Lower leg skin (tissue), 4 donors: ENCODE measurements at regions not wholly inside any gene's neighbourhood (a gene's known extent, or its start where the extent isn't known, plus 50 kb on each side); places are given as distances from the start of the nearest gene placed in this dataset.
"Not testable (repeated sequence)": the region's sequence is repeated elsewhere in the genome, so short reads cannot be mapped to it uniquely, and the experiment has no call there.

Experiments used
- DNase-seq, 2 donors: peaks; one replicate each; pipeline ENCODE4 v3.0.0-alpha.2; 2019; ENCODE audit warnings: low spot score in 2 of 2
- H3K4me3 ChIP-seq: fragments of 200-600 bp; sonication (generic); 2 replicates; pipeline ENCODE4 v1.5.1; 2017; ENCODE audit warnings: mild to moderate bottlenecking, low read depth; ENCODE audit not compliant: poor library complexity, severe bottlenecking
- CTCF ChIP-seq, 3 donors: fragments of 450-650 bp; IDR thresholded peaks; one replicate each; pipeline ENCODE4 v1.5.1; 2016; ENCODE audit warnings: antibody characterized with exemption in 3 of 3, mild to moderate bottlenecking in 3 of 3, moderate library complexity in 2 of 3
- POLR2A ChIP-seq, 2 donors: fragments of 450-650 bp; IDR thresholded peaks; one replicate each; pipeline ENCODE4 v1.6.1; 2016 to 2017; ENCODE audit warnings: antibody characterized with exemption in 2 of 2, mild to moderate bottlenecking in 1 of 2, moderate library complexity in 1 of 2
- WGBS, 2 donors: methylation state at CpG; one replicate each; pipeline ENCODE4 v1.1.5; 2018; 5-methylcytosine and 5-hydroxymethylcytosine counted together
- intact Hi-C: fragments of 100-400 bp; cut with DNase I; formaldehyde crosslinking; loops from one replicate; pipeline ENCODE4 v1.15.0; 2023; ENCODE audit warnings: low total_unique reads

- TF ChIP-seq CTCF (IDR thresholded peaks at IDR 0.05) (no peak), POLR2A (IDR thresholded peaks at IDR 0.05) (no peak)
- H3K4me3 ChIP-seq = no peak overlapping the region
- no peak for DNase-seq
- WGBS, 2 donors = 36 to 39% methylated on average over 3 of the region's 3 CpGs
- intact Hi-C loops = no loop called here
These were observed 334.0 kb upstream of the KCNMB2 start for GRCh38 chr3:178202194-178202593.

- DNase-seq = no peak
- 22 to 25% methylated on average over 2 of the region's 2 CpGs for WGBS, 2 donors
- TF ChIP-seq CTCF (IDR thresholded peaks at IDR 0.05) (no peak), POLR2A (IDR thresholded peaks at IDR 0.05) (no peak)
- no peak overlapping the region for H3K4me3 ChIP-seq
- intact Hi-C loops = no loop called here
These were observed 333.1 kb upstream of the KCNMB2 start for GRCh38 chr3:178203165-178203564.

GRCh38 chr3:178203650-178204049, 332.6 kb upstream of the KCNMB2 start:
- 52 to 55% methylated on average over 2 of the region's 2 CpGs for WGBS, 2 donors
- intact Hi-C loops = no loop called here
- DNase-seq = no peak
- TF ChIP-seq POLR2A (IDR thresholded peaks at IDR 0.05) (no peak), CTCF (IDR thresholded peaks at IDR 0.05) (no peak)
- no peak overlapping the region for H3K4me3 ChIP-seq

- DNase-seq = no peak
- no peak overlapping the region for H3K4me3 ChIP-seq
- TF ChIP-seq POLR2A (IDR thresholded peaks at IDR 0.05) (no peak), CTCF (IDR thresholded peaks at IDR 0.05) (no peak)
- intact Hi-C loops = no loop called here
- 77 to 86% methylated on average over 1 of the region's 1 CpG for WGBS, 2 donors
These were observed 330.5 kb upstream of the KCNMB2 start for GRCh38 chr3:178205740-178206139.

- DNase-seq = no peak
- no peak overlapping the region for H3K4me3 ChIP-seq
- 48 to 59% methylated on average over 3 of the region's 3 CpGs for WGBS, 2 donors
- no peak for TF ChIP-seq CTCF (IDR thresholded peaks at IDR 0.05)
- TF ChIP-seq POLR2A (IDR thresholded peaks at IDR 0.05) = no peak
- intact Hi-C loops = no loop called here
These were observed 329.7 kb upstream of the KCNMB2 start for GRCh38 chr3:178206521-178206920.

GRCh38 chr3:178207161-178207560, 329.1 kb upstream of the KCNMB2 start:
- 56 to 67% methylated on average over 2 of the region's 2 CpGs for WGBS, 2 donors
- DNase-seq, H3K4me3 ChIP-seq, intact Hi-C loops: not testable (repeated sequence)

- DNase-seq, H3K4me3 ChIP-seq, intact Hi-C loops: not testable (repeated sequence)
- 83 to 88% methylated on average over 9 of the region's 9 CpGs for WGBS, 2 donors
These were observed 328.6 kb upstream of the KCNMB2 start for GRCh38 chr3:178207627-178208026.

- 85 to 100% methylated on average over 1 of the region's 1 CpG for WGBS, 2 donors
- H3K4me3 ChIP-seq, intact Hi-C loops, DNase-seq: not testable (repeated sequence)
These were observed 327.1 kb upstream of the KCNMB2 start for GRCh38 chr3:178209116-178209515.

- DNase-seq, H3K4me3 ChIP-seq, intact Hi-C loops: not testable (repeated sequence)
- WGBS, 2 donors = 97 to 100% methylated on average over 2 of the region's 2 CpGs
These were observed 326.6 kb upstream of the KCNMB2 start for GRCh38 chr3:178209618-178210017.

GRCh38 chr3:178211086-178211485, 325.1 kb upstream of the KCNMB2 start:
- WGBS, 2 donors = 71 to 88% methylated on average over 1 of the region's 1 CpG
- H3K4me3 ChIP-seq, DNase-seq, intact Hi-C loops: not testable (repeated sequence)
